IMR-90 (cell line): ENCODE measurements at regions not wholly inside any gene's neighbourhood (a gene's known extent, or its start where the extent isn't known, plus 50 kb on each side); places are given as distances from the start of the nearest gene placed in this dataset.

ENCODE experiments used
- CTCF ChIP-seq: conservative IDR thresholded peaks from 2 replicates; pipeline ENCODE4 v1.5.1; 2012; ENCODE audit warnings: mild to moderate bottlenecking, low read depth, low read length, improper control_type of control experiment
- POLR2A ChIP-seq: IDR thresholded peaks from 2 replicates; pipeline ENCODE4 v1.6.1; 2012; ENCODE audit warnings: mild to moderate bottlenecking, low read depth, low read length

GRCh38 chr14:94880106-94880505, 110.2 kb upstream of the GSC start:
- no peak for TF ChIP-seq CTCF
- no peak for TF ChIP-seq POLR2A
